IMR-90 (cell line): ENCODE measurements at regions not wholly inside any gene's neighbourhood (a gene's known extent, or its start where the extent isn't known, plus 50 kb on each side); places are given as distances from the start of the nearest gene placed in this dataset.

Experiments
- ATAC-seq: fragments of 200-7000 bp; cut with Tn5 transposase; 2 replicates; pipeline ENCODE4 v1.9.1; 2020; ENCODE audit warnings: low read depth, mild to moderate bottlenecking, moderate library complexity
- BruUV-seq: library from RNA; stranded (reverse); fragments of 400-500 nt; replicated peaks from 2 replicates; lab custom pipeline; 2021; lab: Mats Ljungman, UMichigan
- CTCF ChIA-PET: fragments of 300-600 bp; formaldehyde crosslinking; extraction: SDS; loops from one replicate; lab custom pipeline; 2021; ENCODE audit warnings: antibody characterized with exemption; lab: Yijun Ruan, JAX
- POLR2A ChIA-PET: fragments of 300-600 bp; sonication (Branson Sonifier 250); formaldehyde crosslinking; loops from one replicate; lab custom pipeline; 2022; ENCODE audit warnings: antibody characterized with exemption; ENCODE audit not compliant: unreplicated experiment; lab: Charles Lee
- DNase-seq: peaks from one replicate; pipeline ENCODE4 v3.0.0; 2013
- H2AFZ ChIP-seq: replicated peaks from 2 replicates; pipeline ENCODE3; 2013; ENCODE audit warnings: low read length, mild to moderate bottlenecking; ENCODE audit not compliant: poor library complexity
- H2AK5ac ChIP-seq: 2 replicates; pipeline ENCODE4 v1.6.1; 2013; ENCODE audit warnings: low read depth, low read length, inconsistent platforms
- H2AK9ac ChIP-seq: replicated peaks from 2 replicates; pipeline ENCODE3; 2013; ENCODE audit warnings: mild to moderate bottlenecking, low read depth, low read length, moderate library complexity; ENCODE audit not compliant: poor library complexity
- H2BK120ac ChIP-seq: 2 replicates; pipeline ENCODE4 v1.6.1; 2013; ENCODE audit warnings: low read depth, low read length, inconsistent platforms
- H2BK15ac ChIP-seq: 3 replicates; pipeline ENCODE4 v1.6.1; 2013; ENCODE audit warnings: low read depth, low read length, inconsistent platforms
- H2BK20ac ChIP-seq: 2 replicates; pipeline ENCODE4 v1.6.1; 2013; ENCODE audit warnings: low read depth, mild to moderate bottlenecking, inconsistent platforms, low read length, moderate library complexity
- H2BK5ac ChIP-seq: 2 replicates; pipeline ENCODE4 v1.6.1; 2013; ENCODE audit warnings: mild to moderate bottlenecking, low read depth, low read length, inconsistent platforms; ENCODE audit not compliant: poor library complexity, severe bottlenecking
- H3K14ac ChIP-seq: replicated peaks from 2 replicates; pipeline ENCODE4 v1.6.1; 2013; ENCODE audit warnings: low read depth, low read length, inconsistent platforms
- H3K18ac ChIP-seq: 2 replicates; pipeline ENCODE4 v1.6.1; 2013; ENCODE audit warnings: low read depth, low read length, control low read depth
- H3K23ac ChIP-seq: 2 replicates; pipeline ENCODE4 v1.6.1; 2013; ENCODE audit warnings: low read depth, low read length, inconsistent platforms
- H3K27ac ChIP-seq: 2 replicates; pipeline ENCODE4 v1.5.1; 2013; ENCODE audit warnings: mild to moderate bottlenecking, control low read depth, low read length; ENCODE audit not compliant: insufficient read depth
- H3K27me3 ChIP-seq: 2 replicates; pipeline ENCODE4 v1.6.1; 2013; ENCODE audit warnings: low read length; ENCODE audit not compliant: control insufficient read depth, insufficient read depth
- H3K36me3 ChIP-seq: 2 replicates; pipeline ENCODE4 v1.6.1; 2013; ENCODE audit warnings: low read length, mixed read lengths; ENCODE audit not compliant: control insufficient read depth, insufficient read depth
- H3K4ac ChIP-seq: 2 replicates; pipeline ENCODE4 v1.6.1; 2013; ENCODE audit warnings: low read depth, low read length, inconsistent platforms
- H3K4me1 ChIP-seq: 2 replicates; pipeline ENCODE4 v1.6.1; 2013; ENCODE audit warnings: low read length, mixed read lengths; ENCODE audit not compliant: control insufficient read depth, insufficient read depth
- H3K4me2 ChIP-seq: 2 replicates; pipeline ENCODE4 v1.6.1; 2013; ENCODE audit warnings: low read depth, mild to moderate bottlenecking, control low read depth, low read length, moderate library complexity
- H3K4me3 ChIP-seq: 2 replicates; pipeline ENCODE4 v1.5.1; 2013; ENCODE audit warnings: low read depth, mild to moderate bottlenecking, control low read depth, low read length, moderate library complexity; ENCODE audit not compliant: insufficient read depth
- H3K56ac ChIP-seq: 2 replicates; pipeline ENCODE4 v1.6.1; 2013; ENCODE audit warnings: low read length, inconsistent platforms; ENCODE audit not compliant: insufficient read depth; ENCODE audit errors: extremely low read depth
- H3K79me1 ChIP-seq, 2 experiments: 2 replicates each; pipeline ENCODE4 v1.6.1; 2013; ENCODE audit warnings: low read length in 2 of 2, inconsistent platforms in 1 of 2, low read depth in 1 of 2
- H3K9ac ChIP-seq: 2 replicates; pipeline ENCODE4 v1.6.1; 2013; ENCODE audit warnings: low read depth, low read length, control low read depth
- H3K9me1 ChIP-seq: 2 replicates; pipeline ENCODE4 v1.6.1; 2013; ENCODE audit warnings: low read length, inconsistent platforms; ENCODE audit not compliant: insufficient read depth
- H3K9me3 ChIP-seq: 2 replicates; pipeline ENCODE4 v1.6.1; 2013; ENCODE audit warnings: low read length; ENCODE audit not compliant: control insufficient read depth, insufficient read depth
- H4K20me1 ChIP-seq: 2 replicates; pipeline ENCODE4 v1.6.1; 2013; ENCODE audit warnings: low read length, inconsistent platforms; ENCODE audit not compliant: insufficient read depth
- H4K5ac ChIP-seq: 2 replicates; pipeline ENCODE4 v1.6.1; 2013; ENCODE audit warnings: mild to moderate bottlenecking, low read depth, low read length, control low read depth
- H4K8ac ChIP-seq, 2 experiments: 2 replicates each; pipeline ENCODE4 v1.6.1; 2013; ENCODE audit warnings: low read depth in 2 of 2, low read length in 2 of 2, control low read depth in 1 of 2, inconsistent platforms in 1 of 2
- H4K91ac ChIP-seq: 2 replicates; pipeline ENCODE4 v1.6.1; 2013; ENCODE audit warnings: low read depth, low read length, inconsistent platforms; ENCODE audit not compliant: insufficient read depth
- BHLHE40 ChIP-seq: fragments of 150-350 bp; IDR thresholded peaks from 2 replicates; pipeline ENCODE4 v1.6.1; 2016; ENCODE audit warnings: mild to moderate bottlenecking, low read depth, low read length
- CEBPB ChIP-seq: IDR thresholded peaks from 2 replicates; pipeline ENCODE4 v1.6.1; 2012; ENCODE audit warnings: low read depth, low read length, improper control_type of control experiment
- CHD1 ChIP-seq: IDR thresholded peaks from 2 replicates; pipeline ENCODE4 v1.6.1; 2012; ENCODE audit warnings: low read depth, low read length, improper control_type of control experiment
- MAFK ChIP-seq: IDR thresholded peaks from 2 replicates; pipeline ENCODE4 v1.6.1; 2012; ENCODE audit warnings: low read depth, low read length, improper control_type of control experiment
- MAZ ChIP-seq: IDR thresholded peaks from 2 replicates; pipeline ENCODE4 v1.6.1; 2012; ENCODE audit warnings: low read depth, mild to moderate bottlenecking, low read length, improper control_type of control experiment, moderate library complexity, borderline replicate concordance
- NFE2L2 ChIP-seq: fragments of 150-350 bp; IDR thresholded peaks from 2 replicates; pipeline ENCODE4 v1.6.1; 2016; ENCODE audit warnings: low read depth, mild to moderate bottlenecking, low read length
- RFX5 ChIP-seq: IDR thresholded peaks from 2 replicates; pipeline ENCODE4 v1.8.0; 2012; ENCODE audit warnings: low read depth, mild to moderate bottlenecking, low read length, moderate library complexity
- SMC3 ChIP-seq: fragments of 150-350 bp; IDR thresholded peaks from 2 replicates; pipeline ENCODE4 v1.6.1; 2016; ENCODE audit warnings: low read depth, mild to moderate bottlenecking, antibody characterized with exemption, low read length, moderate library complexity
- WGBS, 2 experiments: methylation state at CpG; one replicate each; pipeline versions ENCODE4 v1.1.5 to v1.1.7; 2013; ENCODE audit warnings: missing lambda C conversion rate in 2 of 2; ENCODE audit not compliant: insufficient read length in 1 of 2; ENCODE audit errors: extremely low coverage in 2 of 2; 5-methylcytosine and 5-hydroxymethylcytosine counted together
- dilution Hi-C: fragments of 300-500 bp; cut with HindIII; formaldehyde crosslinking; loops from one replicate; pipeline ENCODE4 v1.14.3; 2018; ENCODE audit warnings: low sequenced_read_pairs; ENCODE audit not compliant: unreplicated experiment
- in situ Hi-C: fragments of 300-500 bp; cut with MboI; formaldehyde crosslinking; loops from 3 replicates; pipeline ENCODE4 v1.14.3; 2019; ENCODE audit warnings: low sequenced_read_pairs, inconsistent platforms, mixed read lengths
- intact Hi-C: fragments of 100-400 bp; cut with micrococcal nuclease; formaldehyde crosslinking; loops from 2 replicates; pipeline ENCODE4 v1.10.0; 2022

- H3K4me2 ChIP-seq: no peak overlapping the region
- no CpG with 5 or more reads among the region's 3 CpGs for WGBS, 2 experiments
- H3K79me1 ChIP-seq: no peaks in the 10 kb centered on the region
- no peak overlapping the region for H2BK20ac ChIP-seq
- no peak overlapping the region for H3K23ac ChIP-seq
- H3K9me1 ChIP-seq: no peaks in the 10 kb centered on the region
- H2BK15ac ChIP-seq: no peak overlapping the region
- no peaks in the 10 kb centered on the region for H3K27me3 ChIP-seq
- no peaks in the 10 kb centered on the region for H3K4me1 ChIP-seq
- no peak overlapping the region for H3K4ac ChIP-seq
- dilution Hi-C loops (no loop called here), intact Hi-C loops (no loop called here), in situ Hi-C loops (no loop called here)
- no peak overlapping the region for H2AK5ac ChIP-seq
- no peak overlapping the region for H2BK120ac ChIP-seq
- no peak overlapping the region for H2BK5ac ChIP-seq
- H3K9me3 ChIP-seq: peaks cover 9% of the 10 kb centered on the region
- no peak overlapping the region for H4K5ac ChIP-seq
- no peak overlapping the region for H3K18ac ChIP-seq
- POLR2A ChIA-PET: no interaction called here
- H3K36me3 ChIP-seq: no peaks in the 10 kb centered on the region
- no peak overlapping the region for H4K91ac ChIP-seq
- no peak overlapping the region for H3K56ac ChIP-seq
- no peak overlapping the region for H3K14ac ChIP-seq
- H3K9ac ChIP-seq: no peak overlapping the region
- H3K4me3 ChIP-seq: no peak overlapping the region
- no peak overlapping the region for H3K27ac ChIP-seq
- no peak overlapping the region for H2AK9ac ChIP-seq
- ATAC-seq (no peak), DNase-seq (no peak)
- no peak overlapping the region for H2AFZ ChIP-seq
- TF ChIP-seq NFE2L2 (no peak), RFX5 (no peak), BHLHE40 (no peak), CHD1 (no peak), MAFK (no peak), SMC3 (no peak), CEBPB (no peak), MAZ (no peak)
- CTCF ChIA-PET: interaction anchor here (0.6 kb wide), 1 partner anchor 11 kb away, joined by 4 read pairs; no protein-coding TSS in a partner anchor
- no peak overlapping the region for H4K8ac ChIP-seq
- no peaks in the 10 kb centered on the region for H4K20me1 ChIP-seq
- no TSS peak for BruUV-seq
Observed at GRCh38 chr2:104140361-104140760, 713.6 kb upstream of the POU3F3 start.
